K562 (cell line): ENCODE measurements at regions not wholly inside any gene's neighbourhood (a gene's known extent, or its start where the extent isn't known, plus 50 kb on each side); places are given as distances from the start of the nearest gene placed in this dataset.

Experiments
- ATAC-seq: fragments of 200-7000 bp; cut with Tn5 transposase; 3 replicates; pipeline ENCODE4 v1.9.1; 2020; ENCODE audit warnings: moderate library complexity
- BruUV-seq: library from RNA; stranded (reverse); fragments of 400-500 nt; replicated peaks from 2 replicates; lab custom pipeline; 2021; lab: Mats Ljungman, UMichigan
- CTCF ChIA-PET: fragments of 300-600 bp; formaldehyde crosslinking; extraction: SDS; loops from one replicate; lab custom pipeline; 2021; ENCODE audit warnings: low intra/inter-chr PET ratio; lab: Yijun Ruan, JAX
- POLR2A ChIA-PET: fragments of 300-600, 350-650 bp; sonication (Branson Sonifier 250); formaldehyde crosslinking; extraction: SDS; loops from one replicate; lab custom pipeline; 2021; ENCODE audit warnings: antibody characterized with exemption, inconsistent platforms; lab: Yijun Ruan, JAX
- DNase-seq, 4 experiments: peaks; one replicate each; pipeline versions ENCODE4 v3.0.0 to v3.0.0-alpha.2; 2011 to 2018; ENCODE audit warnings: low spot score in 3 of 4, mixed read lengths in 3 of 4; ENCODE audit errors: extremely low read depth in 1 of 4
- FAIRE-seq: peaks from 2 replicates; lab custom pipeline; 2011; peaks lifted over from hg19 to GRCh38; lab: Jason Lieb, UNC
- H2AFZ ChIP-seq: 2 replicates; pipeline ENCODE4 v1.6.0; 2011; ENCODE audit warnings: low read depth, low read length, control low read depth, inconsistent platforms
- H3K27ac ChIP-seq: fragments of 200-600 bp; 3 replicates; pipeline ENCODE4 v1.8.0; 2011; ENCODE audit warnings: low read depth, mild to moderate bottlenecking, control low read depth, inconsistent platforms, low read length, moderate library complexity, mixed read lengths; ENCODE audit errors: extremely low read depth
- H3K27me3 ChIP-seq, 2 experiments: fragments of 300-600 bp in 1 of 2; 2 replicates in 1 of 2; 3 replicates in 1 of 2; pipeline versions ENCODE4 v1.6.0 to v1.8.0; 2011; ENCODE audit warnings: inconsistent platforms in 2 of 2, low read length in 2 of 2, mild to moderate bottlenecking in 1 of 2, mixed read lengths in 1 of 2, moderate library complexity in 1 of 2; ENCODE audit not compliant: control insufficient read depth in 2 of 2, insufficient read depth in 2 of 2
- H3K36me3 ChIP-seq: fragments of 300-600 bp; 3 replicates; pipeline ENCODE4 v1.8.0; 2011; ENCODE audit warnings: mild to moderate bottlenecking, low read length, inconsistent platforms; ENCODE audit not compliant: control insufficient read depth, insufficient read depth
- H3K4me1 ChIP-seq, 2 experiments: fragments of 200-600 bp in 1 of 2; replicated peaks in 1 of 2; 2 replicates in 1 of 2; 3 replicates in 1 of 2; pipeline versions ENCODE4 v1.5.1 to v1.8.0; 2011; ENCODE audit warnings: inconsistent platforms in 2 of 2, low read length in 2 of 2, mild to moderate bottlenecking in 1 of 2, mixed read lengths in 1 of 2, moderate library complexity in 1 of 2; ENCODE audit not compliant: control insufficient read depth in 2 of 2, insufficient read depth in 2 of 2
- H3K4me2 ChIP-seq: 2 replicates; pipeline ENCODE4 v1.6.1; 2011; ENCODE audit warnings: low read length, control low read depth, inconsistent platforms, mixed read lengths; ENCODE audit not compliant: insufficient read depth
- H3K4me3 ChIP-seq: fragments of 200-600 bp; sonication (generic), shearing (Covaris generic); 2 replicates; pipeline ENCODE4 v1.5.1; 2016; ENCODE audit warnings: control low read depth, inconsistent platforms
- H3K79me2 ChIP-seq: fragments of 200-600 bp; 3 replicates; pipeline ENCODE4 v1.8.0; 2011; ENCODE audit warnings: low read length, inconsistent platforms; ENCODE audit not compliant: control insufficient read depth, insufficient read depth
- H3K9ac ChIP-seq, 2 experiments: 2 replicates each; pipeline versions ENCODE4 v1.6.0 to v1.6.1; 2011; ENCODE audit warnings: low read depth in 2 of 2, low read length in 2 of 2, control low read depth in 1 of 2, inconsistent platforms in 1 of 2, mild to moderate bottlenecking in 1 of 2, mixed read lengths in 1 of 2; ENCODE audit not compliant: insufficient read depth in 1 of 2
- H3K9me1 ChIP-seq: one replicate; pipeline ENCODE4 v1.6.0; 2011; ENCODE audit warnings: inconsistent platforms, mild to moderate bottlenecking, low read length, moderate library complexity; ENCODE audit not compliant: control insufficient read depth, insufficient read depth
- H3K9me3 ChIP-seq: replicated peaks from 2 replicates; pipeline ENCODE4 v1.5.1; 2011; ENCODE audit warnings: low read depth, low read length, inconsistent platforms; ENCODE audit not compliant: control insufficient read depth, insufficient read depth
- H4K20me1 ChIP-seq: replicated peaks from 2 replicates; pipeline ENCODE4 v1.6.1; 2011; ENCODE audit warnings: low read length, inconsistent platforms, mixed read lengths; ENCODE audit not compliant: control insufficient read depth, insufficient read depth
- CBX3 ChIP-seq, 2 experiments: IDR thresholded peaks; 1 replicate in 1 of 2; 2 replicates in 1 of 2; pipeline ENCODE4 v1.6.1; 2012; ENCODE audit warnings: inconsistent platforms in 2 of 2, low read length in 2 of 2, borderline replicate concordance in 1 of 2, control low read depth in 1 of 2
- DPF2 ChIP-seq: fragments of 450-650 bp; IDR thresholded peaks from 2 replicates; pipeline ENCODE4 v1.6.1; 2016
- ELF1 ChIP-seq: fragments of 200-800 bp; sonication (Bioruptor generic); IDR thresholded peaks from 2 replicates; pipeline ENCODE4 v1.6.1; 2016; ENCODE audit warnings: missing genetic modification characterization, missing compliant biosample characterization
- ETV1 ChIP-seq: fragments of 450-650 bp; conservative IDR thresholded peaks from 2 replicates; pipeline ENCODE4 v1.6.1; 2016; ENCODE audit warnings: missing genetic modification characterization, control low read depth, low read depth, missing compliant biosample characterization
- MAFK ChIP-seq: IDR thresholded peaks from 2 replicates; pipeline ENCODE4 v1.6.1; 2011; ENCODE audit warnings: low read length, improper control_type of control experiment
- PHTF2 ChIP-seq: fragments of 250-450 bp; sonication (Bioruptor Pico); IDR thresholded peaks from 2 replicates; pipeline ENCODE4 v1.5.0; 2021; ENCODE audit warnings: mild to moderate bottlenecking
- PRMT5 ChIP-seq: sonication (generic); formaldehyde crosslinking; IDR thresholded peaks from 2 replicates; pipeline ENCODE4 v1.5.0; 2020; ENCODE audit warnings: missing genetic modification reagents
- PRPF4 ChIP-seq: fragments of 200-400 bp; formaldehyde crosslinking; IDR thresholded peaks from one replicate; pipeline ENCODE4 v1.6.1; 2017; ENCODE audit warnings: low read length, low read depth, mild to moderate bottlenecking; ENCODE audit not compliant: insufficient read depth, poor library complexity, severe bottlenecking
- U2AF1 ChIP-seq: fragments of 200-400 bp; formaldehyde crosslinking; optimal IDR thresholded peaks from 2 replicates; pipeline ENCODE3; 2017; ENCODE audit warnings: mild to moderate bottlenecking, low read depth, low read length, moderate library complexity
- ZBTB17 ChIP-seq: fragments of 450-650 bp; formaldehyde crosslinking; IDR thresholded peaks from 2 replicates; pipeline ENCODE4 v1.4.0; 2020; ENCODE audit warnings: mild to moderate bottlenecking
- ZKSCAN1 ChIP-seq: fragments of 150-350 bp; IDR thresholded peaks from 2 replicates; pipeline ENCODE4 v1.6.1; 2016; ENCODE audit warnings: low read depth, low read length
- ZNF143 ChIP-seq: sonication (generic); formaldehyde crosslinking; IDR thresholded peaks from 2 replicates; pipeline ENCODE4 v1.9.0; 2022; ENCODE audit warnings: mild to moderate bottlenecking, missing genetic modification reagents
- ZNF76 ChIP-seq: fragments of 250-450 bp; sonication (Bioruptor Pico); IDR thresholded peaks from 2 replicates; pipeline ENCODE4 v1.4.0; 2020; ENCODE audit warnings: mild to moderate bottlenecking, moderate library complexity, borderline replicate concordance
- WGBS: fragments of 100-300 bp; shearing (Covaris generic); methylation state at CpG from one replicate; pipeline ENCODE4 v1.1.6; 2016; ENCODE audit warnings: low coverage, mixed read lengths; ENCODE audit not compliant: insufficient coverage; ENCODE audit errors: missing lambda C conversion rate; 5-methylcytosine and 5-hydroxymethylcytosine counted together
- in situ Hi-C: fragments of 300-500 bp; cut with MboI; formaldehyde crosslinking; loops from 4 replicates; pipeline ENCODE4 v1.15.0; 2018; ENCODE audit warnings: inconsistent platforms, mixed read lengths
- intact Hi-C: fragments of 100-400 bp; cut with micrococcal nuclease; formaldehyde crosslinking; loops from 2 replicates; pipeline ENCODE4 v1.14.2; 2022
- TF ChIP-seq, protein P1 (sequence below): sonication (generic); formaldehyde crosslinking; IDR thresholded peaks from 2 replicates; pipeline ENCODE4 v1.8.0; 2022; ENCODE audit warnings: missing genetic modification reagents, mild to moderate bottlenecking, borderline replicate concordance
- TF ChIP-seq, protein P2 (sequence below): sonication (generic); formaldehyde crosslinking; IDR thresholded peaks from 2 replicates; pipeline ENCODE4 v1.9.0; 2022; ENCODE audit warnings: mild to moderate bottlenecking, missing genetic modification reagents
- TF ChIP-seq, protein P3 (sequence below): fragments of 450-650 bp; IDR thresholded peaks from 2 replicates; pipeline ENCODE4 v1.7.0; 2016; ENCODE audit warnings: borderline replicate concordance
- TF ChIP-seq, protein P4 (sequence below), 2 experiments: fragments of 150-350 bp in 1 of 2; IDR thresholded peaks; 2 replicates each; pipeline ENCODE4 v1.6.1; 2012 to 2016; ENCODE audit warnings: low read depth in 2 of 2, low read length in 2 of 2, mild to moderate bottlenecking in 1 of 2, moderate library complexity in 1 of 2

DNA sequence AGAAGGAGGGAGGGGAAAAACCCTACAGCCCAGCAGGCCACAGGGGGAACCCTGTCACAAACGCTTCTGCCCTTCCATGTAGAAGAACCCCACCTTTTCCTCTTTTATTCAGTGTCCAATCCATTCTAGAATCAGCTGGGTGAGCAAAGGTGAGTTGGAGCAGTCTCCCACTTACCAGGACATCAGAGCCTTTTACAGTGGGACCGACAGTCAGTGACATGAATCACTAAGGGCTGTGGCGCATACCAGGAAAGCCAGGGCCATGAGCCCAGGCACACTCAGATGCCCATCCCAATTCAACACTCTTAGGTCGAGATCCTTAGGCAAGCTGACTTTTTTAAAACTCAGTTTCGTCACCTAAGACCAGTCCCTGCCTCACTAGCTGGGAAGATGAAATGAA is 146.1 kb downstream of the AQP9 start:
- no peaks in the 10 kb centered on the region for H3K9me1 ChIP-seq
- WGBS, result 67% methylated on average over 5 of the region's 5 CpGs
- in situ Hi-C loops (no loop called here), intact Hi-C loops (no loop called here)
- no peaks in the 10 kb centered on the region for H4K20me1 ChIP-seq
- ChIA-PET CTCF (no interaction called here), POLR2A (interaction anchor here (0.7 kb wide), 1 partner anchor 103 kb away, joined by 3 read pairs; no protein-coding TSS in a partner anchor)
- FAIRE-seq (no peak), DNase-seq (no peak), ATAC-seq (no peak)
- H3K4me1 ChIP-seq, result peaks cover 9 to 17% of the 10 kb centered on the region in 2 experiments; a peak in 3 of 5 replicates
- H3K27ac ChIP-seq, result no peak overlapping the region
- H3K4me2 ChIP-seq, result no peak overlapping the region
- H3K9me3 ChIP-seq, result no peaks in the 10 kb centered on the region
- no peaks in the 10 kb centered on the region for H3K36me3 ChIP-seq
- no TSS peak for BruUV-seq
- no peaks in the 10 kb centered on the region for H3K79me2 ChIP-seq
- H2AFZ ChIP-seq, result no peak overlapping the region; the same call in 1 of the 2 replicates
- no peaks in the 10 kb centered on the region for H3K27me3 ChIP-seq
- no peak overlapping the region for H3K9ac ChIP-seq
- no peak overlapping the region for H3K4me3 ChIP-seq
- TF ChIP-seq, protein P1, sequence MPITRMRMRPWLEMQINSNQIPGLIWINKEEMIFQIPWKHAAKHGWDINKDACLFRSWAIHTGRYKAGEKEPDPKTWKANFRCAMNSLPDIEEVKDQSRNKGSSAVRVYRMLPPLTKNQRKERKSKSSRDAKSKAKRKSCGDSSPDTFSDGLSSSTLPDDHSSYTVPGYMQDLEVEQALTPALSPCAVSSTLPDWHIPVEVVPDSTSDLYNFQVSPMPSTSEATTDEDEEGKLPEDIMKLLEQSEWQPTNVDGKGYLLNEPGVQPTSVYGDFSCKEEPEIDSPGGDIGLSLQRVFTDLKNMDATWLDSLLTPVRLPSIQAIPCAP (CRISPR knock-in tag), result no peak
- TF ChIP-seq, protein P2, sequence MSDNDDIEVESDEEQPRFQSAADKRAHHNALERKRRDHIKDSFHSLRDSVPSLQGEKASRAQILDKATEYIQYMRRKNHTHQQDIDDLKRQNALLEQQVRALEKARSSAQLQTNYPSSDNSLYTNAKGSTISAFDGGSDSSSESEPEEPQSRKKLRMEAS (CRISPR knock-in tag), result no peak
- TF ChIP-seq ZNF143 (no peak), CBX3 (IDR thresholded peaks at IDR 0.05; ENCODE audit: borderline replicate concordance in 1 of 2, low read length in 2 of 2) (no peak), PHTF2 (CRISPR knock-in tag) (no peak), U2AF1 (no peak), ETV1 (tag) (no peak), MAFK (no peak), PRPF4 (no peak), ZBTB17 (no peak), ZKSCAN1 (no peak), PRMT5 (CRISPR knock-in tag) (no peak), ZNF76 (no peak), ELF1 (no peak), DPF2 (no peak)
- TF ChIP-seq, protein P3, sequence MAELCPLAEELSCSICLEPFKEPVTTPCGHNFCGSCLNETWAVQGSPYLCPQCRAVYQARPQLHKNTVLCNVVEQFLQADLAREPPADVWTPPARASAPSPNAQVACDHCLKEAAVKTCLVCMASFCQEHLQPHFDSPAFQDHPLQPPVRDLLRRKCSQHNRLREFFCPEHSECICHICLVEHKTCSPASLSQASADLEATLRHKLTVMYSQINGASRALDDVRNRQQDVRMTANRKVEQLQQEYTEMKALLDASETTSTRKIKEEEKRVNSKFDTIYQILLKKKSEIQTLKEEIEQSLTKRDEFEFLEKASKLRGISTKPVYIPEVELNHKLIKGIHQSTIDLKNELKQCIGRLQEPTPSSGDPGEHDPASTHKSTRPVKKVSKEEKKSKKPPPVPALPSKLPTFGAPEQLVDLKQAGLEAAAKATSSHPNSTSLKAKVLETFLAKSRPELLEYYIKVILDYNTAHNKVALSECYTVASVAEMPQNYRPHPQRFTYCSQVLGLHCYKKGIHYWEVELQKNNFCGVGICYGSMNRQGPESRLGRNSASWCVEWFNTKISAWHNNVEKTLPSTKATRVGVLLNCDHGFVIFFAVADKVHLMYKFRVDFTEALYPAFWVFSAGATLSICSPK, result no peak
- TF ChIP-seq, protein P4, sequence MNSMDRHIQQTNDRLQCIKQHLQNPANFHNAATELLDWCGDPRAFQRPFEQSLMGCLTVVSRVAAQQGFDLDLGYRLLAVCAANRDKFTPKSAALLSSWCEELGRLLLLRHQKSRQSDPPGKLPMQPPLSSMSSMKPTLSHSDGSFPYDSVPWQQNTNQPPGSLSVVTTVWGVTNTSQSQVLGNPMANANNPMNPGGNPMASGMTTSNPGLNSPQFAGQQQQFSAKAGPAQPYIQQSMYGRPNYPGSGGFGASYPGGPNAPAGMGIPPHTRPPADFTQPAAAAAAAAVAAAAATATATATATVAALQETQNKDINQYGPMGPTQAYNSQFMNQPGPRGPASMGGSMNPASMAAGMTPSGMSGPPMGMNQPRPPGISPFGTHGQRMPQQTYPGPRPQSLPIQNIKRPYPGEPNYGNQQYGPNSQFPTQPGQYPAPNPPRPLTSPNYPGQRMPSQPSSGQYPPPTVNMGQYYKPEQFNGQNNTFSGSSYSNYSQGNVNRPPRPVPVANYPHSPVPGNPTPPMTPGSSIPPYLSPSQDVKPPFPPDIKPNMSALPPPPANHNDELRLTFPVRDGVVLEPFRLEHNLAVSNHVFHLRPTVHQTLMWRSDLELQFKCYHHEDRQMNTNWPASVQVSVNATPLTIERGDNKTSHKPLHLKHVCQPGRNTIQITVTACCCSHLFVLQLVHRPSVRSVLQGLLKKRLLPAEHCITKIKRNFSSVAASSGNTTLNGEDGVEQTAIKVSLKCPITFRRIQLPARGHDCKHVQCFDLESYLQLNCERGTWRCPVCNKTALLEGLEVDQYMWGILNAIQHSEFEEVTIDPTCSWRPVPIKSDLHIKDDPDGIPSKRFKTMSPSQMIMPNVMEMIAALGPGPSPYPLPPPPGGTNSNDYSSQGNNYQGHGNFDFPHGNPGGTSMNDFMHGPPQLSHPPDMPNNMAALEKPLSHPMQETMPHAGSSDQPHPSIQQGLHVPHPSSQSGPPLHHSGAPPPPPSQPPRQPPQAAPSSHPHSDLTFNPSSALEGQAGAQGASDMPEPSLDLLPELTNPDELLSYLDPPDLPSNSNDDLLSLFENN (IDR thresholded peaks at IDR 0.05; ENCODE audit: low read depth in 2 of 2, low read length in 2 of 2), result no peak
